ENCODE measurements at regions not wholly inside any gene's neighbourhood (a gene's known extent, or its start where the extent isn't known, plus 50 kb on each side); places are given as distances from the start of the nearest gene placed in this dataset.

GRCh38 chr17:70239391-70239826 is 70.1 kb downstream of the KCNJ2 start:
- TF ChIP-seq CTCF (IDR thresholded peaks at IDR 0.05) (no peak), MAFK (IDR thresholded peaks at IDR 0.05; ENCODE audit: partially characterized antibody) (no peak), RARB (CRISPR knock-in tag; IDR thresholded peaks at IDR 0.05) (0 out of 2 replicates have a peak, but pooled peaks have one; percentile 58), MAX (IDR thresholded peaks at IDR 0.05) (no peak), EP300 (IDR thresholded peaks at IDR 0.05) (peak; percentile 20 to 52; a peak in 1 of 5 replicates), SREBF2 (IDR thresholded peaks at IDR 0.05) (no peak), EHMT2 (IDR thresholded peaks at IDR 0.05; ENCODE audit: low read depth) (no peak), CEBPB (IDR thresholded peaks at IDR 0.05) (peak; percentile 57 to 72; a peak in 2 of 4 replicates), CHD2 (IDR thresholded peaks at IDR 0.05; ENCODE audit: low read length, partially characterized antibody) (no peak), CHD4 (IDR thresholded peaks at IDR 0.05; ENCODE audit: borderline replicate concordance) (no peak)
